HPDE6-E6E7 (cell line): ENCODE measurements at regions not wholly inside any gene's neighbourhood (a gene's known extent, or its start where the extent isn't known, plus 50 kb on each side); places are given as distances from the start of the nearest gene placed in this dataset.
A peak's percentile ranks its signal among the peaks of the same experiment; 100 is the strongest.
"Not testable (repeated sequence)": the region's sequence is repeated elsewhere in the genome, so short reads cannot be mapped to it uniquely, and the experiment has no call there.

Experiments
- DNase-seq: peaks from one replicate; pipeline ENCODE4 v3.0.0; 2011; ENCODE audit warnings: missing footprints; ENCODE audit errors: extremely low spot score

DNA sequence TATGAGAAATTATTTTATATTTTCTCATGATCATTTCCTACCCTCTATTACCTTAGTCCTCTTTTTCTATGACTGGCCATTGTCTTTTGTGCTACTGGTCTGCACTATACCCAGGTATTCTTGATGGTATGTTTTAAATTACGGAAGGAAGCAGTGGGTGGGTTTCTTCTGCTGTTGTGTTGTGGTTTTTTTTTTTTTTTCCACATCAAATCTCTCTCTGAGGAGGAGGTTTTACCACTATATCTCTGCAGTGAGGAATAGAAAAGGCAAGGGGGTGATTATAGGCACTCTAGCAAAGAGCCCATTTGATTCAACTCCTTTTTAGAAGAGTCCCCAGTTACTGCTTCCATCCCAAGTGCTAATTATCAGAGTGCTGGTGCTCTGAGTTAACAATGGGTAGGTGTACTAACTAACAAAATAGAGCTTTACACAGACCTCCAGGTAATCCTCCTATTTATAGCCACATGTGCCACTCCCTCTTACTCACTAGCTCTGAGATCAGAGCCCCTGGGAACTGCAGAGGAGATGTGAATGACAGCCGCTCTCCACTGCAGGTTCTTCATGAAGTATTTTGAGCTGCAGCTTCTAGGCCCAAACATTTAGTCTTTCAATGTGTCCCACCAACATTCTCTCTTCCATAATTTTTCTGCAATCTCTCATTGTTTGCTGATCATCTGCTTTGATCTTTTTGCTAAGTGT is 301.6 kb upstream of the GULP1 start:
- DNase-seq, result peak; percentile 50

GRCh38 chr2:187991389-187991788 is 300.3 kb upstream of the GULP1 start:
- no peak for DNase-seq

GRCh38 chr2:187994464-187995331 is 297.0 kb upstream of the GULP1 start:
- DNase-seq, result no peak

- DNase-seq, result no peak
Measured at GRCh38 chr2:187995556-187995955, 296.1 kb upstream of the GULP1 start.

- no peak for DNase-seq
Measured at GRCh38 chr2:187996630-187997029, 295.0 kb upstream of the GULP1 start.

DNA sequence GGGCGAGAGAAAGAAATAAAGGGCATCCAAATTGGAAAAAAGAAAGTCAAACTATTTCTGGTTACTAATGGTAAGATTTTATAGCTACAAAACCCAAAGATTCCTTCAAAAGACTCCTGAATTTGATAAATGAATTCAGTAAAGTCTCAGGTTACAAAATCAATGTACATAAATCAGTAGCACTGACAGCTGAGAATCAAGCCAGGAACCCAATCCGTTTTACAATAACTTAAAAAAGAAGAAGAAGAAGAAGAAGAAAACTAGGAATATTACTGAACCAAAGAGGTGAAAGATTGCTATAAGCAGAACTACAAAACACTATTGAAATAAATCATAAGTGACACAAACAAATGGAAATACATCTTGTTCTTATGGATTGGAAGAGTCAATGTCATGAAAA is 291.5 kb upstream of the GULP1 start:
- DNase-seq, result no peak

- DNase-seq, result no peak
Measured at GRCh38 chr2:188003800-188004199, 287.9 kb upstream of the GULP1 start.

- no peak for DNase-seq
Measured at GRCh38 chr2:188013767-188014166, 277.9 kb upstream of the GULP1 start.

DNA sequence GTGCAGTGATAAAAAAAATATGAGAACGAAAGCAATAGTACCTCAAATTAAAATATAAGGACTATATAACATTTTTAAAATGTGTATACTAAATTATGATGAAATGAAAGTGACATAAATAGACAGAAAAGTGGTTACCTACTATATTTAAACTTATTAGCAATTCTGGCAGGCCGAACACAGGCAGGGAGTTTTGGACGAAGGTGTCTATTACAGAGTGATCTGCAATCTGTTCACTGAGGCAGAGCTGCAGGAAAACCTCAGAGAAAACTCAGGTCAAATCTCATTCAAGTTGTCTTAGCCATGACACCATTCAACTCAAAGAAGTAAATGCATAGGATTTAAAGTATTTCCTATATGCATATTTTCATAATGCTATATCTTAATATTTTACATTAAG is 274.8 kb upstream of the GULP1 start:
- no peak for DNase-seq

DNA sequence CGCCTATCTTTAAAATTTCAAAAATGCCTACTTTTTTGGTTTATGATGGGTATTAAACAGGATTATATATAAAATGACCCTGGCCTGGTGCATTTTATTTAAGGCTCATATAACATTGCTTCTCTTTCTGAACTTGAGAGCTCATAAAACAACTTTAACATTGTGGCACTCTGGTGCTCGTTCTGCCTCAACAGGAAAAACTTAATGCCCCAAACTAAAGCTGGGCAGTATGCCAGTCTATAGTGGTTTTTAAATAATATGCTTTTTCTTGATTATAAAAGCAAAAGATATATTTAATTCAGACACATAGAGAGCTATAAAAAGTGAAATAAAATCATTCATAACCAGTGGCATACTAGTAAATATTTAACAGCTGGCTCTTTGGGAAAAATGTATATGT is 269.3 kb upstream of the GULP1 start:
- DNase-seq, result no peak

DNA sequence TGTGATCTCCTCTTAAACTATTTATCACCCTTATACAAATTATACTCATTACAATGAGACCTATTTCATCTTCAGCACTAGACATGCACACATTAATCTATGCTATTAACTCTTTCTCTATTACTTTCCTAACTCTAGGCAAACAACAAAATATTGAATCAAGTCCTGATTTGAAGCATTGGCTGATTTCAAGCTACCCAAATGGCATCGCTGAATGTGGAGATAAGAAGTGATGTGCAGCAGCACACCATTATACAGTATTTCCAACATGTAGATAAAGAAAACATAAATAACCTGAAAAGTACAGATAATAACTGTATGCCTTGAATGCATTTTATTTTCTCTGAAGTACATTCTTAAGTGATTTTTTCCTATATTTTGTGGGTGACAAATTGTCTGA is 268.6 kb upstream of the GULP1 start:
- no peak for DNase-seq

- DNase-seq, result no peak
Measured at GRCh38 chr2:188024811-188025210, 266.9 kb upstream of the GULP1 start.

DNA sequence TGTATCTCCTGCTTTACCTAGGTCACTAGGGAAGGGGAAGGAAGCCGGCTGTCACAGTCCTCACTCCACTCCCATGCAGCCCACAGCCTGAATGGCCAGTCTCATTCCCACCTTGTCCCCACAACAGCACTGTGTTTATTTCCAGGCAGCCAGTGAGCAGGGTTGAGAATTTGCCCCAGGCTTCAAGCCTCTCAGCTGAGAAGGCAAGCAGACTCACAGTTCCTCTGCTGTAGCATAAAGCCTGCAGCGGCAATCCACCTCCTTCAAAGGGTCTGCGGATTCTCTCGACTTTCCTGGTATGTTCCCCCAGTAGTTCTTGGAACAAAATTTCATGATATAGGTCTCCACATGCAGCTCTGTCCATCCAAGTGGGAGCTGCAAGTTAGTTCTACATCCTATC is 262.9 kb upstream of the GULP1 start:
- DNase-seq, result no peak

DNA sequence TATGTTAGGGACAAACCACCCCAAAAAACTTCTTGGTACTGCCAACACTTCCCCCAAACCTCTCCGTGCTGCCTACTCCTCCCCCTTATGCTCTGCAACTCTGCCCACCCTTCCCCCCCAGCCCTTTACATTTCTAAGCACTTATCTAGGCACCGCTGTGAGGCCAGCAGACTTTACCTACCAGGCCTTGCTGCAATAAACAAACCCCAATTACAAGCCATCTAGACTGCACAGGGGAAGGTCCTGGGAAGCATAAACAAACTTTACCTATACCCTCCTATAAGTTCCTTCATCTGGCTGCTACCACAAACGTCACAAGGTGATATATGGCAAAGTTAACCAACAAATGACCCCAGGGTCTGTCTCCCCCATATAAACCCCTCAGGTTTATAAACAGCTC is 259.4 kb upstream of the GULP1 start:
- DNase-seq, result no peak

GRCh38 chr2:188032786-188033185 is 258.9 kb upstream of the GULP1 start:
- no peak for DNase-seq

- DNase-seq, result not testable (repeated sequence)
Measured at GRCh38 chr2:188033240-188033639, 258.4 kb upstream of the GULP1 start.

- DNase-seq, result not testable (repeated sequence)
Measured at GRCh38 chr2:188034102-188034501, 257.6 kb upstream of the GULP1 start.

GRCh38 chr2:188035377-188035776 is 256.3 kb upstream of the GULP1 start:
- not testable (repeated sequence) for DNase-seq

GRCh38 chr2:188036786-188037185 is 254.9 kb upstream of the GULP1 start:
- not testable (repeated sequence) for DNase-seq

DNA sequence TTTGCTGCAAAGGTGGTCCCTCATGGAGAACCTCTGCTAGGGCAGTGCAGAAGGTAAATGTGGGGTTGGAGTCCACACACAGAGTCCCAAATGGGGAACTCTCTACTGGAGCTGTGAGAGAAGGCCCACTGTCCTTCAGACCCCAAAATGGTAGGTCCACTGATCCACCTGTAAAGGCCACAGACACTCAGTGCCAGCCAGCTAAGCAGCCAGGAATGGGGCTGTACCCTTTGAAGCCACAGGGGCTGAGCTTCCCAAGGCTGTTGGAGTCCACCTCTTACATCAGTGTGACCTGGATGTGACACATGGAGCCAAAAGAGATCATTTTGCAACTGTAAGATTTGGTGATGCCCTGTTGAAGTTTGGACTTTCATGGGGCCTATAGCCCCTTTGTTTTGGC is 252.4 kb upstream of the GULP1 start:
- no peak for DNase-seq

- DNase-seq, result no peak
Measured at GRCh38 chr2:188042412-188042811, 249.3 kb upstream of the GULP1 start.

GRCh38 chr2:188045016-188045415 is 246.7 kb upstream of the GULP1 start:
- no peak for DNase-seq

- DNase-seq, result no peak
Measured at GRCh38 chr2:188046437-188046836, 245.2 kb upstream of the GULP1 start.
